ENCODE measurements at regions not wholly inside any gene's neighbourhood (a gene's known extent, or its start where the extent isn't known, plus 50 kb on each side); places are given as distances from the start of the nearest gene placed in this dataset.
"Not testable (repeated sequence)": the region's sequence is repeated elsewhere in the genome, so short reads cannot be mapped to it uniquely, and the experiment has no call there.

- Histone ChIP-seq H3K27me3 (ENCODE audit: insufficient read depth, poor library complexity, severe bottlenecking) (peaks cover 14% of the 10 kb centered on the region), H3K4me3 (ENCODE audit: severe bottlenecking) (no peak overlapping the region), H3K9me3 (ENCODE audit: severe bottlenecking) (no peaks in the 10 kb centered on the region), H3K27ac (ENCODE audit: poor library complexity, severe bottlenecking) (no peak overlapping the region), H3K4me1 (ENCODE audit: insufficient read depth, poor library complexity, severe bottlenecking) (no peaks in the 10 kb centered on the region), H3K36me3 (ENCODE audit: low read depth) (no peaks in the 10 kb centered on the region)
- no peak for TF ChIP-seq CTCF (IDR thresholded peaks at IDR 0.05; ENCODE audit: poor library complexity, severe bottlenecking)
- DNase-seq (ENCODE audit: low spot score): no peak
- ATAC-seq (ENCODE audit: low read depth): no peak
Observed at GRCh38 chr6:159555082-159555875, 137.8 kb downstream of the SOD2 start.

GRCh38 chr6:159541296-159541695 lies 151.7 kb downstream of the SOD2 start:
- ATAC-seq (ENCODE audit: low read depth) (no peak), DNase-seq (ENCODE audit: low spot score) (no peak)
- Histone ChIP-seq H3K4me1 (ENCODE audit: insufficient read depth, poor library complexity, severe bottlenecking) (no peaks in the 10 kb centered on the region), H3K27ac (ENCODE audit: poor library complexity, severe bottlenecking) (no peak overlapping the region), H3K36me3 (ENCODE audit: low read depth) (no peaks in the 10 kb centered on the region), H3K27me3 (ENCODE audit: insufficient read depth, poor library complexity, severe bottlenecking) (peaks cover 14% of the 10 kb centered on the region), H3K9me3 (ENCODE audit: severe bottlenecking) (no peaks in the 10 kb centered on the region), H3K4me3 (ENCODE audit: severe bottlenecking) (no peak overlapping the region)
- no peak for TF ChIP-seq CTCF (IDR thresholded peaks at IDR 0.05; ENCODE audit: poor library complexity, severe bottlenecking)

DNA sequence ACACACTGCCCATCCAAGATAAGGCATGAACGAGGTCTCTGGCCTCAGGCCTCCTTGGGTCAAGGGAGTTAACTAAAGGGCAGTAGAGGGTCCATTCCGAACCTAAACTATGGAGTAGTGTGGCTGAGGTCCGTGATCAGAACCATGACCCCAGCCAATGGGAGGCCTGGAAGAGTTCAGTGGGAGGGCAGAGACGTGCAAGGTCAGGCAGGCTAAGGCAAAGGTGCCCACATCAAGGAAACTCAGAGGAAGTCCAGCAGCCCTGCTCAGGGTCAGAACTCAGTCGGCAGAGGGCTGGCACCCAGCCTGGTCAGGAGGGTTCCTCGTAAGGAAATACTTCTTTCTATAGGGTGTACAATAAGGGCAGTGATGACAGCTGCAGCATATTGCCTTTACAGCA lies 152.2 kb downstream of the SOD2 start:
- DNase-seq (ENCODE audit: low spot score): no peak
- Histone ChIP-seq H3K36me3 (ENCODE audit: low read depth) (no peaks in the 10 kb centered on the region), H3K27ac (ENCODE audit: poor library complexity, severe bottlenecking) (no peak overlapping the region), H3K9me3 (ENCODE audit: severe bottlenecking) (no peaks in the 10 kb centered on the region), H3K27me3 (ENCODE audit: insufficient read depth, poor library complexity, severe bottlenecking) (peaks cover 14% of the 10 kb centered on the region), H3K4me1 (ENCODE audit: insufficient read depth, poor library complexity, severe bottlenecking) (no peaks in the 10 kb centered on the region), H3K4me3 (ENCODE audit: severe bottlenecking) (no peak overlapping the region)
- no peak for TF ChIP-seq CTCF (IDR thresholded peaks at IDR 0.05; ENCODE audit: poor library complexity, severe bottlenecking)
- ATAC-seq (ENCODE audit: low read depth): no peak

GRCh38 chr6:159540152-159540551 lies 152.9 kb downstream of the SOD2 start:
- no peak for DNase-seq (ENCODE audit: low spot score)
- no peak for ATAC-seq (ENCODE audit: low read depth)
- no peaks in the 10 kb centered on the region for H3K36me3 ChIP-seq (ENCODE audit: low read depth)
- H3K27ac ChIP-seq (ENCODE audit: poor library complexity, severe bottlenecking): no peak overlapping the region
- H3K9me3 ChIP-seq (ENCODE audit: severe bottlenecking): no peaks in the 10 kb centered on the region
- H3K27me3 ChIP-seq (ENCODE audit: insufficient read depth, poor library complexity, severe bottlenecking): peaks cover 18% of the 10 kb centered on the region
- TF ChIP-seq CTCF (IDR thresholded peaks at IDR 0.05; ENCODE audit: poor library complexity, severe bottlenecking): peak; percentile 24
- no peaks in the 10 kb centered on the region for H3K4me1 ChIP-seq (ENCODE audit: insufficient read depth, poor library complexity, severe bottlenecking)
- no peak overlapping the region for H3K4me3 ChIP-seq (ENCODE audit: severe bottlenecking)

DNA sequence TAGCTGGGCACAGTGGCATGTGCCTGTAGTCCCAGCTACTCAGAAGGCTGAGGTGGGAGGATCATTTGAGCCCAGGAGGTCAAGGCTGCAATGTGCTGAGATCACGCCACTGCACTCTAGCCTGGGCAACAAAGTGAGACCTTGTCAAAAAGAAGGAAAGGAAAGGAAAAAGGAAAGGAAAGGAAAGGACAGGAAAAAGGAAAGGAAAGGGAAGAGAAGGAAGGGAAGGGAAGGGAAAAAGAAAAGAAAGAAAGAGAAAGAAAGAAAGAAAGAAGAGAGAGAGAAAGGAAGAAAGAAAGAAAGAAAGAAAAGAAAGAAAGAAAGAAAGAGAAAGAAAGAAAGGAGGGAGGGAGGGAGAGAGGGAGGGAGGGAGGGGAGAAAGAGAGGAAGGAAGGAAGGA lies 155.0 kb downstream of the SOD2 start:
- peaks cover 20% of the 10 kb centered on the region for H3K27me3 ChIP-seq (ENCODE audit: insufficient read depth, poor library complexity, severe bottlenecking)
- H3K27ac ChIP-seq (ENCODE audit: poor library complexity, severe bottlenecking); H3K36me3 ChIP-seq (ENCODE audit: low read depth); H3K4me1 ChIP-seq (ENCODE audit: insufficient read depth, poor library complexity, severe bottlenecking); DNase-seq (ENCODE audit: low spot score); ATAC-seq (ENCODE audit: low read depth); H3K4me3 ChIP-seq (ENCODE audit: severe bottlenecking); H3K9me3 ChIP-seq (ENCODE audit: severe bottlenecking): not testable (repeated sequence)
